Umbilical cord (tissue), 1 donor: ENCODE measurements at regions not wholly inside any gene's neighbourhood (a gene's known extent, or its start where the extent isn't known, plus 50 kb on each side); places are given as distances from the start of the nearest gene placed in this dataset.
"Not testable (repeated sequence)": the region's sequence is repeated elsewhere in the genome, so short reads cannot be mapped to it uniquely, and the experiment has no call there.

ENCODE experiments used
- DNase-seq: peaks from one replicate; pipeline ENCODE4 v3.0.0-alpha.2; 2015; ENCODE audit warnings: low spot score

DNA sequence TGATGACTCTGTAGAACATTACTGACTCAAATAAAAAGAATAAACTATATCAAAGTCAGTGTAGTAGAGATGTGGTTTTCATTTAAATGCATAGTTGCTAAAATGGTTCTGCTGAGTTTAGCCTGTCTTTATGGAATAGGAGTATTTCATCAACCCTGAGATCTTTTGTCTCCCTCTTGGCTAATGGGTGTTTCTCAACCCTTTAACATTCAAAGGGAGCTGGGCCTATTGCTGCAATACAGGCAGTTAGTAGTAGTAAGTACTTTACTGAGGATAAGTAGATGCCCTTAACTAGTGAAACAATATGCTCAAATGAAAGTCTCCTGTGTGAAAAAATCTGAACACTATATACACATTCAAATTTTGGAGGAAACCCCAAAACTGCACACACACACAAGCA is 184.7 kb upstream of the TTC14 start:
- no peak for DNase-seq

DNA sequence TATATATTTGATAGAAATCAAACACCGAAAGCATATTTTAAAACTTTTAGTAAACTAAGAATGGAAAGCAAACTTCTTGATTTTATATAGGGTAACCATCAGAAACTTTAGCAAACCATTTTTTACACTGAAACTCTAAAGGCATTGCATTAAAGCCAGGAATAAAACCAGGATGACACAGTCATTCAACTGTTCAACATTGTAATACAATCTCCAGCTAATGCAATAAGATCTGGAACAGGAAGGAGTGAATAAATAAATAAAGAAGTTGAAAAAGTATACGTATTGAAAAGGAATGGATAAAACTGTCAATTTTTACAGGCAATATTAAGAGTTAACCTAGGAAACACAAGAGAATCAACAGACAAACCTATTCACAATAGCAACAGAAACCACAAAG is 181.9 kb upstream of the TTC14 start:
- no peak for DNase-seq

DNA sequence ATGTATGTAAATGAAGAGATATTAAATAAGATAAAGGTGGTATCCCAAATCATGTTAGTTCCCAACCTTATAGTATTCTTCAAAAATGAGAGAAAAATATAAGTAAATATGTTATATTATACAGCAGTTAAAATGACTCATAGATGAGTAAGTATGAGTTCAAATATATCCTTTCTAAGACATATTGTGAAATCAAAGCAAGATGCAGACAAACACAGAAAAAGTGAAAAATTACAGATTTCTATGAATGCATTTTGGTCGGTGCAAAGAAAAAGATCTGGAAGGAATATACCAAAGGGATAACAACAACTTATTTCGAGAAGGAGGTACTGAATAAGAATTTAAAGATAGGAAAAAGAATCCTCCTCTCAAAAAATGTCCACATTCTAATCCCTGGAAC is 181.2 kb upstream of the TTC14 start:
- DNase-seq = no peak

DNA sequence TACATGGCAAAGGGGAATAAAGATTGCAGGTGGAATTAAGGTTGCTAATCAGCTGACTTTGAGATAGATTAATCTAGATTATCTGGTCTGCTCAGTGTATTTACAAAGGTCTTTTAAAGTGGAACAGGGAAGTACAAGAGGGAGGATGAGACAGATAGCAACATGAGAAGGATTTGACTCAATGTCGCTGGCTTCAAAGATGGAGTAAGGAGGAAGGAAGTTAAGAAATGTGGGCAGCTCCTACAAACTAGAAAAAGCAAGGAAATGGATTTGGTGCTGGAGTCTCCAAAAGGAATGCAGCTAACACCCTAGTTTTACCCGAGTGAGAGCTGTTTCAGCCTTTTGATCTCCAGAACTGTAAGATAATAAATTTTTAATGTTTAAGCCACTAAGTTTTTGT is 180.7 kb upstream of the TTC14 start:
- no peak for DNase-seq

DNA sequence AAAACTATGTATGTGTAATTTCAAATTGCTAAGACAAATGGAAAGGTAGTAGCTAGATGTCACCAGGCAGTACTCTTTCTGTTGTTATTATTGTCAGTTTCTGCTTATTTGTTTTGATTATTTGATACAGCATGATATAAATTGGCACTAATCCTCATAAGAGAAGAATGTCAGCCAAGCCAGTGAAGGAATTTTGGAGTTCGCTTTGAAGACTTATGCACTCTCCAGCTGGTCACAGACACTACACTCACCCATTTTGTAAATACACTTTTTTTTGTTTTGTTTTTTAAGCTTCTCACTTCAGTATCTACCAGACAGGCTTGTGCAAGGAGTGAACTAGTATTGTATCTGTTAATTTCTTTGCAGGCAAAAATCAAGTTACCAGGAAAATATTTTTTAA is 180.2 kb upstream of the TTC14 start:
- no peak for DNase-seq

DNA sequence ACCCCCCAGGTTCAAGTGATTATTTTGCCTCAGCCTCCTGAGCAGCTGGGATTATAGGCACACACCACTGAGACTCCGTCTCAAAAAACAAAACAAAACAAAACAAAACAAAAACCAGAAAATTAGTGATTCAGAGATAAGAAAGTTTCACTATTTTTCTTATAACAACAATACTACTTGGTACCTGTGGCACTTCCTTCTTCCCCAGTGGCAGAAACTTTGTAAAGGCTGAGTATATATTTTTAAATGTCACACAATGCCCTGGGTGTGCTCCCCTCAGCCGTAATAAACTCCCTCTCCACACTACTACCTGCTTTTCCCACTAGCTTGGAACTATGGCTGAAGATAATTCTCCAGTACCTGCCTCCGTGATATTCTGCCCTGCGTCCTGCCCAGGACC is 177.7 kb upstream of the TTC14 start:
- DNase-seq = not testable (repeated sequence)

DNA sequence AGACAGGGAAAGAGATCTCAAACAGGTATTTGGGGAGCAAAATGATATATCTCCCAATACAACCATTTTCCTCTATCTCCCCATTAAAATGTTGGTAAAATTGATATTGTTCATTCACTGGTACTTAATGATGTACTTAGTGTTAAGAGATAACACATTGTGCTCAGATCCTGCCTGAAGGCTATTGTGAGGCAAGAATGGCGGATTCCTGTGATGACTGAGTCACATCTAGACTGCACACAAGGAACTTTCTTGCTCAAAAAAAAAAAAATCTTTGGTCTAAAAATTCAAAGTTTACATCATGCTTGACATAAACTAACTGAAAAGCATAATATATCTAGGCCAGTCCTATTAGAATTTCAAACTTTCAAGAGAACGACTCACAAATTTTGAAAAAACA is 171.1 kb upstream of the TTC14 start:
- no peak for DNase-seq

DNA sequence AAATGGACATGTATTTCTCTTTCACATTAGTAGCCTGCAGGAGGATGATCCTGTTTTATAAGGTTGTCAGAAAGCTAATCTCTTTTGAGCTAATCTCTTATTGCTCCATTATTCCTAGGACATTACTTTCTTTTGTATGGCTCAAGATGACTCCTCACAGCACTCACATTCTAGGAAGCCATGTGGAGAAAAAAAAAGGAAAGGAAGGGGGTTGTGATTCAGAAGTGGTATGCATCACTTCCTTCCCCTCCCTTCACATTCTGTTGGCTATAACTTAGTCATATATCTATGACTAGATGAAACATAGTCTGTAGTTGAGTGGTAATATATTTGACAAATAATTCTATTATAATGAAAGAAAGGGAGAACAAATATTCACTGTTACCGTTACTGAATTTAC is 168.8 kb upstream of the TTC14 start:
- no peak for DNase-seq

DNA sequence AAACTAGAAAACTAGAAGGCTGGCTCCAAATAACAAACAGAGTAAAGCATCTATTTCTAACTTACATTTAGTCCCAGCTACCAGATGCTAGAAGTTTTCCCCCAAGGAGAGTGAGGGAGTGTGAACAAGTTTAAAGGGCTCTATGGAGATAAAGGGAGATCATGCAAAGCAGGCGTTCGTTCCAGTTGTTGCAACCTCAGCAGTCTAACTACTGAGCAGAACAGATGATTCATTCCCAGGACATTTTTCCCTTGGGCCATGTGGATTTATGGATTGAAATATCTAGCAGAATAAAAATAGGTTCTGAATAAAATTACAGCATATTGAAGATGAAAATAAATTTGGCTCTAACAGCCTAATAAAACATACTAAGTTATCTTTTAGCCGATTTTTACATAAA is 154.8 kb upstream of the TTC14 start:
- peak; percentile 1 for DNase-seq

DNA sequence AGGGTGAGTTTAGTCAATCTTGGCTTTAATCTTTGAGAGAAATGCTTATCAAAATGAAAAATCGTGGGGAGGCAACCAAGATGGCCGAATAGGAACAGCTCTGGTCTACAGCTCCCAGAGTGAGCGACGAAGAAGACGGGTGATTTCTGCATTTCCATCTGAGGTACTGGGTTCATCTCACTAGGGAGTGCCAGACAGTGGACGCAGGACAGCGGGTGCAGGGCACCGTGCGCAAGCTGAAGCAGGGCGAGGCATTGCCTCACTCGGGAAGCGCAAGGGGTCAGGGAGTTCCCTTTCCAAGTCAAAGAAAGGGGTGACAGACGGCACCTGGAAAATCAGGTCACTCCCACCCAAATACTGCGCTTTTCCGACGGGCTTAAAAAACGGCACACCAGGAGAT is 153.6 kb upstream of the TTC14 start:
- not testable (repeated sequence) for DNase-seq

DNA sequence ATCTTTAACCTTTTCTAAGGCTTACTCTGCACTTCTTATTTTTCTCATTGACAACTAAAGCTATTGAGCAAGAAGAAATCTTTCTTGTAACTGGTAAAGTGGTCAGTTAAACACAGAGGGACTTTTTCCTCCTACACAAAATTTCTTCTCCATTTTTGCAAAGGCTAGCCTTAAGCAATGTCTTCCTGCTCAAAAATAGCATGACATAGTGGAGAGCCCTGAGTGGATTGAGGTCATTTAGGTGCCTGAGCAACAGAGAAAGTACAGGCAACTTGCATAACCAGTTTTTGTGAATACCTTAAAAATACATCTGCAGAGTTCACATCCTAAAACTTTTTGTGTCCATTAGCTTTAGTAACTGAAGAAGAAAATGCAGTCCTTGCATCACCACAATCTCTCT is 144.7 kb upstream of the TTC14 start:
- DNase-seq = peak; percentile 3

DNA sequence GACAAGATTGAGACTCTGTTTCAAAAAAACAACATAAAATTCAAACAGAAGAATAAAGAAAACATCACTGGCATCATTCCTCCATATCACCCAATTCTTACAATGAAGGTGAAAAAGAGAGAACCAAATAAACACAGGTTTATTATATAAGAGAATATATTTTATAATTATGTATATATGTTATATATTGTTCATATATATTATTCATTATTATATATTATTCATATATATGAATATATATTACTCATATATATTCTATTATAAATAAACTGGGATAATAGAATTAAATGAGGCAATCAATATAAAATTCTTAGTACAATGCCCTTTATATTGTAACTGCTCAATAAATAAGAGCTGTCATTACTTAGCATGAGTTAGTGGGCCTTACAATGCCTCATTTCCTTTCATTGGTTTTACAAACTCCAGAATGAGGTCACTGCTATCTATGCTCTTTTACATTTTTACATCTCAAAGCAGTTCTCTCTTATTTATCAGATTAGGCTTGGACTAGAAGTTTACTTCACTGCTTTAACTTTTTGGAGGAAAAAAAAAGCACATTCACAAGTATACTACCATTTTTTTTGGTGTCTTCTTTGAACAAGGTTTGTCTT is 135.5 kb upstream of the TTC14 start:
- no peak for DNase-seq

DNA sequence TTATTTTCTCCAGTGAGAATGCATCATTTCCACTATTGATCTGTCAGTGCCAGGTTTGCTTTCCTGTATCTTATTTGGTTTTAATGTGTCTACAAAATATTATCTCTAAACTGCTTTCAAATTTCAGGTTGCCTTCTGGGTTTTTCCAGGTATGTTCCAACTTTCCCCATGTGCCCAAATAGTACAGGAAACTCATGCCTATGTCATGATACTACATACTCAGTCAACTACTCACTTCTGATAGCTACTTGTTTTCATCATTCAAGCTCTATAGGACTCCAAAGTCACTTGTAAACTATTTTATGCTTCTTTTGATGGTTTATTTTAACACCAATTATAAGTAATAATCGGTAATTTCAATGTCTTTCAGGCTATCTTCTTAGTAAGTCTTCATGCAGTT is 134.8 kb upstream of the TTC14 start:
- no peak for DNase-seq

DNA sequence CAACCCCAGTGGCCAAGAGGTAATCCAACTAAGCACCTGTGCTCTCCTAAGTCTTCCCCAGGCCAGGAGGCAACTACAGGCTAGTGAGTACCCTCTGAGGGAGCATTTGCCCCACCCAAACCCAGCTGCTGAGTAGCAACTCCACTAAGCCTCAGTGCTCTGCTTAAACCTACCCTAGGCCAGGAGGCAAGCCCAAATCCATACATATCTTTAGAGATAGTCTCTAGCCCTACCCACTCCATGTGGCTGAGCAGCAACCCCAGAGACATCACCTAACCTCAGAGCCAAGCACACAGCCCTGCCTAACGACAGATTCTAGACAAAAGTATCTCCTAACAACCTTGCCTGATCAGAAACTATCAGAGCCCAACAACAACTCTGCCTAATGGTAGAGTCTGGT is 132.8 kb upstream of the TTC14 start:
- no peak for DNase-seq

DNA sequence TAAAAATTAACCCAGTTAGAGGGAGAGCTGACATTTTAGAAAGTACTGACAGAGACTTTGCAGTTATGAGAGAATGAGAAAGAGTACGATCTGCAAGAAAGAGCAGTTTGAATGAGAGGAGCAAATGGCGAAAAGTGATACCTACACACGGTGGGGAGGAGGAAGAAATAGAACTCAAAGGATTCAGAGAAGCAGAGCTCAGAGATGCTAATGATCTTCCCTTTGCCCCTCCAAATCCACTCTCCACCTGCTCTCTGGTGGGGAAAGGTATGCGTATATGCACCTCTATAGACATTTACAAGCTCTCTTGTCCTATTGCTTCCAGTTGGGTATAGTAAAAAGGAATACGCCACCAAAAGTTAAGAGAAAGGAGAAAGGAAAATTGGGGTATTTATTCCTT is 123.3 kb upstream of the TTC14 start:
- no peak for DNase-seq

DNA sequence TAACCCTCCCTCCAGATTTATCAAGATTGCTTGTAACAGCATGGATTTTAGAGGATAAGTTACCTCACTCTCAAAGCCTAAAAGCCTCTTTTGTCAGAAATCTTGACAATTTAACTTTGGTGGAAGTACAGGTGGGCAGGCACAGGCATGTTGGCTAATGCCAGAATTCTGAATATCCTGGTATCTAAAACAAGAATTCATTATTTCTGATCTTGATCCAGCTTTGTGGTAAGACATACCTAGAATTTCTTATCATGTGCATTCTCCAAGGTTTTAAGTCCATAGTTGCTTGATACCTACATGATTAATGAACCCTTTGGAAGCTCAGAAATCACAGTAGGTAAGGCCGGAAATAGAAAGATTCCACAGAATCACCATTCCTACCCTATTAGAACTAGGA is 109.9 kb upstream of the TTC14 start:
- DNase-seq = no peak

DNA sequence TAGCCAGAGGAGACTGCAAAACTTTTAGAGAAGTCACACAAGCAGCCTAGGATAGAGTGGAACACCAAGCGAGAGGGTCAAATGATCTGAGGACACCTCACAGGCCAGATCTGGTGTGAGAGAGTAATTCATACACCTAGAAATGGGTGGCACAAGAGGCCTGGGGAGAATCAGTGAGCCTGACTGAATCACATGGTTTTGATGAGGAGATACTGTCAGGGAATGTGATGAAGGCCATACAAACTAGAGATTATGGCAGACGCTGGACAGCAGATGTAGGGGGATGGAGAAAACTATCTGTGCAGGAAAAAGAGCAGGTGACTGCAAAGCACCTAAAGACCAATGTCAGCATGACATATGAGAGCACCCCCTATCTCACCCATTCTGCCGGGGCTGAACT is 105.0 kb upstream of the TTC14 start:
- no peak for DNase-seq

DNA sequence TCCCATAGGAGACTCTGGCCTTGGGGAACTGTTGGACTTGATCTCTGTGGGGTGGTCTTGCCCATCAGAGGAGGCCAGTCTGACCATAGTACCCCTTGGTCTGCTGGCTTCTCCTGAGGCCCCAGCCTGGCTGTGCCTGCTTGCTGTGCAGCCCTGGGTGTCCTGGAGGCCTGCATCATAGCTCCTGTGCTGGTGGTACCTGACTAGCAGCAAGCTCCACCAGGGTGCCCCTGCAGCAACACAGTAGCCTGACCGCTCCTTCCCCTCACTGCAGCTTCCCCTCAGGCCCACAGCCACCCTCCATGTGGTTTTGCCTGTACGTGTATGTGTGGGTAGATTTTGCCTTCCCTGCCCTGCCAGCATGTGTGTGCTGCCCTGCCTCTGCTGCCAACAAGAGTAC is 85.6 kb upstream of the TTC14 start:
- no peak for DNase-seq

DNA sequence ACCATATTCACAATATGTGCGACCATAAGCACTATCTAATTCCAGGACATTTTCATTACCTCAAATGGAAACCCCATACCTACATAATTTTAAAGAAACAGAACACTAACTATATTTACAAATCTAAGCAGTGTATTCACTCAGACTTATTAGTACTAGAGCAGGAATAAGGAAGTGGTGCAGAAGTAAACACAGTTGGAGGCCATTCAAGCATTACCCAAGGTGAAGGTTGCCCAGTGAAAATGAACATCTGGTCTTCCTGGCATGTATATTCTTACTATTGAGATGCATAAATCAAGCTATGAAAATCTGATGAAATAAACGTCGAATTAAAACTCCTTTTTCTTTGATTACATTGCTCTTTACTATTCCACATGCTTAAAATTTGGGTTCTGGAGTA is 78.9 kb upstream of the TTC14 start:
- no peak for DNase-seq

DNA sequence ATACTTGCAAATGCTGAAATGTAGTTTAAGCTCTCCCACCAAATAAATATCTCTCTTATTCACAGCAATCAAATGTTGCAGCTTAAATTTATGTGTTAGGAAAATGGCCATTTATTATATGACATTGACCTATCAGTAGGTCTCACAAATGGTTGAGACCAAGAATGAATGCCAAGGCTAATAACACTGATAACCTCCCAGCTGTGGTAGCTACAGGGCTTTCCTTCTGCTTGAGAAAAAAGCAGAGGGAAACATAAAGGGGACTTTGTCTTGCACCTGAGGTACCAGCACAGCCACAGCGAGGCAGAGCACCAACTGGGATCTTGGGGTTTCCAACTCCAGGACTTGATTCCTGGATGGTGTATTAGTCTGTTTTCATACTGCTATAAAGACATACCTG is 73.1 kb upstream of the TTC14 start:
- no peak for DNase-seq

DNA sequence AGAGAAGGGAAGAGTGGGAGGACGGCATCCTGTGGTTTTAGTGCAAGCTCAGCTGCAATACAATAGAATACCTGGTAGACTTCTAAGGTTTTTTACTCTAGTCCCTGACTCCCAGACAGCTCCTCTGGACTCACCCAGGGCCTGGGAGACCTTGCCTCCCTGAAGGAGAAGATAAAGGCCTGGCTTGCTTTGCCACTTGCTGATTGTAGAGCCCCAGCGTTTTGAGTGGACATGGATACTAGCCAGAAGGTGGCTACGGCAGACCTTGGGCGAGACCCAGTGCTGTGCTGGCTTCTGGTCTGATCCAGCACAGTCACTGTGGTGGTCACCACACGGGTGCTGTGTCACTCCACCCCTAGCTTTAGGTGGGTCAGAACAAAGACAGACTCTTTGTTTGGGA is 72.2 kb upstream of the TTC14 start:
- DNase-seq = no peak

DNA sequence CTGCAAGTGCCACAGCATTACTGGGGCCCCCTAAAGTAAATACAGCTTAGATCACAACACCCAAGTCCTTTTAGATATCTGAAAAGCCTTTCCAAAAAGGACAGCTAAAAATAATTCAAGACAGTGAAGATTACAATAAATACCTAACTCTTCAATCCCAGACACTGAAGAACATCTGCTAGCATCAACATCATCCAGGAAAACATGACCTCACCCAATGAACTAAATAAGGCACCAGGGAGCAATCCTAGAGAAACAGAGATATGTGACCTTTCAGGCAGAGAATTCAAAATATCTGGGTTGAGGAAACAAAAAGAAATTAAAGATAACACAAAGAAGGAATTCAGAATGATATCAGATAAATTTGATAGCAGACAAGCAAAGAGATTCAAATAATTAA is 71.7 kb upstream of the TTC14 start:
- DNase-seq = no peak

DNA sequence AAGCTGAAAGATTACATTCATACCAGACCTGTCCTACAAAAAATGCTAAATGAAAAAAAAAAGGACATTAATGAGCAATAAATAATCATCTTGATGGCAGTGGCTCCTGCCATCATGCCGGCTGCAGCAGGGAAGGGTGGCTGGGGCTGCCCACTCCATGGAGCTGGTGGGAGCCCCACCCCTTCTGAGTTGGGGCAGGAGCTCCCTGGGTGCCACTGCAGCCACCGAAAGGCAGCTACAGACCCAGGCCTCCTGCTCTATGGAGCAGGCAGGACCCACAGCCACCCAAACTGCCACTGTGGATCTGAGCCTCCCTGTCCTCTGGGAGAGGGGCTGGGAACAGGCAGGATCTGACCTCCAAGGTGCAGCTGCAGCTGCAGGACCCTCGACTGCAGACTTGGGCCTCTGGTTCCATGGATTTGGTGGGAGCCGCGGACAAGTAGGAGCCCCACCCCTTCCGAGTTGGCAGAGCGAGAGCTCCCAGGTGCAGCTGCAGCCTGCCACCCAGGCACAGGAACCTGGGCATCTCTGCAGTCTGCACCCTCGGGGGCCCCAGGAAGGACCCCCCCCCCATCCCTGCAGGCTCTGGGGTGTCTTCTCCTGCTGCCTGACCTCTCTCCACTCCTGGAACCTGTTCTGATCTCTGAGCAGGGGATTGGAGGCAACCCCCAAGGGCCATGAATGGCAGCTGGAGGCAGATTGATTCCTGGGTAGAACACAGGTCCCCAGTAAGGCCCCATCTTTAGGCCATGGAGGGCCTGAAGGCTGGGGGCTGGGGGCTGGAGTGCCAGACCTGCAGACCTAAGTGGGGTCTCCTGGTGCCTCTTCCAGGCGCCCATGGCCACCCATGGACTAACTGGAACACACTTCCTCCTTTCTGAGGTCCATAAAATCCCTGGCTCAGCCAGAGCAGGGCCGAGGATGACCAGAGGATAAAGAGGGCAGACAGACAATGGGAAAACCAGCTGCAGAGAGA is 70.4 kb upstream of the TTC14 start:
- no peak for DNase-seq
